Psoas muscle (tissue), 7 donors: ENCODE measurements at regions not wholly inside any gene's neighbourhood (a gene's known extent, or its start where the extent isn't known, plus 50 kb on each side); places are given as distances from the start of the nearest gene placed in this dataset.

Experiments
- ATAC-seq, 4 donors: fragments of 200-7000 bp; cut with Tn5 transposase; one replicate each; pipeline ENCODE4 v1.9.1; 2020; ENCODE audit warnings: moderate library complexity in 3 of 4, mild to moderate bottlenecking in 2 of 4
- DNase-seq, 2 donors: peaks; one replicate each; pipeline ENCODE4 v3.0.0-alpha.2; 2020
- H3K27ac ChIP-seq: fragments of 200-600 bp; one replicate; pipeline ENCODE4 v1.8.0; 2022
- H3K27me3 ChIP-seq, 3 donors: fragments of 200-600 bp in 1 of 3; one replicate each; pipeline versions ENCODE4 v1.6.1 to v1.8.0; 2013 to 2022; ENCODE audit warnings: low read length in 2 of 3, mild to moderate bottlenecking in 2 of 3, moderate library complexity in 1 of 3; ENCODE audit not compliant: insufficient read depth in 3 of 3
- H3K36me3 ChIP-seq, 2 donors: fragments of 200-600 bp in 1 of 2; one replicate each; pipeline versions ENCODE4 v1.6.1 to v1.8.0; 2013 to 2022; ENCODE audit warnings: low read depth in 1 of 2, mild to moderate bottlenecking in 1 of 2, moderate library complexity in 1 of 2; ENCODE audit not compliant: insufficient read depth in 1 of 2
- H3K4me1 ChIP-seq: fragments of 200-600 bp; one replicate; pipeline ENCODE4 v1.8.0; 2022
- H3K4me3 ChIP-seq: fragments of 200-600 bp; one replicate; pipeline ENCODE4 v1.8.0; 2022; ENCODE audit warnings: mild to moderate bottlenecking
- H3K9me3 ChIP-seq: fragments of 200-600 bp; one replicate; pipeline ENCODE4 v1.8.0; 2022
- CTCF ChIP-seq: fragments of 200-600 bp; IDR thresholded peaks from one replicate; pipeline ENCODE4 v1.8.0; 2022; ENCODE audit warnings: antibody characterized with exemption
- WGBS, 3 donors: extraction: QIAGEN DNeasy Blood & Tissue Kit; methylation state at CpG; one replicate each; pipeline versions ENCODE4 v1.1.6 to v1.1.7; 2013; 5-methylcytosine and 5-hydroxymethylcytosine counted together
- intact Hi-C, 2 donors: fragments of 100-400 bp; cut with DNase I; formaldehyde crosslinking; loops; one replicate each; pipeline versions ENCODE4 v1.11.0 to v1.14.2; 2022
- donor health status: healthy with polysubstance abuse.
- donor health status: DM: no; HTN: no; CAD: no; lungs with moderate emphysema.
- donor health status: Bipolar disorder and iron deficiency.
- donor health status: healthy.
- donor health status: DM: yes; HTN: yes; CAD: no.
- donor health status: DM: no; HTN: no; CAD: no.
- donor health status: DM: yes; HTN: yes; CAD: no.

- DNase-seq: no peak
- WGBS, 3 donors: 80 to 84% (median 82%) methylated on average over 6 of the region's 6 CpGs
- no peaks in the 10 kb centered on the region for H3K9me3 ChIP-seq
- ATAC-seq: no peak
- intact Hi-C loops: no loop called here
- no peaks in the 10 kb centered on the region for H3K27me3 ChIP-seq
- no peaks in the 10 kb centered on the region for H3K36me3 ChIP-seq
- no peak overlapping the region for H3K27ac ChIP-seq
- H3K4me1 ChIP-seq: no peaks in the 10 kb centered on the region
- no peak overlapping the region for H3K4me3 ChIP-seq
- TF ChIP-seq CTCF: no peak
Measured at GRCh38 chr12:27186022-27186839, 57.9 kb upstream of the STK38L start.

GRCh38 chr12:27187697-27188096, 56.4 kb upstream of the STK38L start:
- WGBS, 3 donors: 96 to 97% (median 96%) methylated on average over 7 of the region's 7 CpGs
- no peaks in the 10 kb centered on the region for H3K36me3 ChIP-seq
- no peaks in the 10 kb centered on the region for H3K4me1 ChIP-seq
- DNase-seq: no peak
- ATAC-seq: no peak
- H3K27me3 ChIP-seq: no peaks in the 10 kb centered on the region
- intact Hi-C loops: no loop called here
- no peak overlapping the region for H3K27ac ChIP-seq
- no peak for TF ChIP-seq CTCF
- H3K4me3 ChIP-seq: no peak overlapping the region
- no peaks in the 10 kb centered on the region for H3K9me3 ChIP-seq

GRCh38 chr12:27190761-27191160, 53.3 kb upstream of the STK38L start:
- 79 to 83% (median 81%) methylated on average over 2 of the region's 2 CpGs for WGBS, 3 donors
- intact Hi-C loops: no loop called here
- H3K4me3 ChIP-seq: no peak overlapping the region
- H3K36me3 ChIP-seq: no peaks in the 10 kb centered on the region
- no peaks in the 10 kb centered on the region for H3K27me3 ChIP-seq
- no peaks in the 10 kb centered on the region for H3K4me1 ChIP-seq
- no peaks in the 10 kb centered on the region for H3K9me3 ChIP-seq
- DNase-seq (no peak), ATAC-seq (no peak)
- TF ChIP-seq CTCF: no peak
- no peak overlapping the region for H3K27ac ChIP-seq

GRCh38 chr12:27191531-27191930, 52.6 kb upstream of the STK38L start:
- no peak for DNase-seq
- intact Hi-C loops: no loop called here
- H3K27ac ChIP-seq: no peak overlapping the region
- H3K4me1 ChIP-seq: no peaks in the 10 kb centered on the region
- no peaks in the 10 kb centered on the region for H3K36me3 ChIP-seq
- ATAC-seq: no peak
- WGBS, 3 donors: 98% methylated on average over 2 of the region's 2 CpGs
- no peaks in the 10 kb centered on the region for H3K9me3 ChIP-seq
- no peak overlapping the region for H3K4me3 ChIP-seq
- H3K27me3 ChIP-seq: no peaks in the 10 kb centered on the region
- TF ChIP-seq CTCF: no peak
